Keratinocyte (primary cell): ENCODE measurements at regions not wholly inside any gene's neighbourhood (a gene's known extent, or its start where the extent isn't known, plus 50 kb on each side); places are given as distances from the start of the nearest gene placed in this dataset.
A peak's percentile ranks its signal among the peaks of the same experiment; 100 is the strongest.

Source experiments
- DNase-seq: peaks from one replicate; pipeline ENCODE4 v3.0.0-alpha.2; 2011; ENCODE audit warnings: low read depth, missing footprints, low spot score
- FAIRE-seq: peaks from 2 replicates; lab custom pipeline; 2011; peaks lifted over from hg19 to GRCh38; lab: Jason Lieb, UNC
- H2AFZ ChIP-seq: 2 replicates; pipeline ENCODE4 v1.6.0; 2012; ENCODE audit warnings: low read length, control low read depth, inconsistent platforms; ENCODE audit not compliant: control insufficient read depth
- H3K27ac ChIP-seq: 2 replicates; pipeline ENCODE4 v1.5.1; 2011; ENCODE audit warnings: low read length; ENCODE audit not compliant: control insufficient read depth, insufficient read depth
- H3K27me3 ChIP-seq: 3 replicates; pipeline ENCODE4 v1.6.0; 2011; ENCODE audit warnings: low read length; ENCODE audit not compliant: control insufficient read depth, insufficient read depth; ENCODE audit errors: extremely low read depth
- H3K36me3 ChIP-seq, 2 experiments: 2 replicates in 1 of 2; 3 replicates in 1 of 2; pipeline ENCODE4 v1.5.1; 2011; ENCODE audit warnings: low read length in 2 of 2, mild to moderate bottlenecking in 1 of 2; ENCODE audit not compliant: control insufficient read depth in 2 of 2, insufficient read depth in 2 of 2; ENCODE audit errors: extremely low read depth in 1 of 2
- H3K4me1 ChIP-seq: 3 replicates; pipeline ENCODE4 v1.5.1; 2011; ENCODE audit warnings: low read length; ENCODE audit not compliant: control insufficient read depth, insufficient read depth; ENCODE audit errors: extremely low read depth
- H3K4me2 ChIP-seq: 3 replicates; pipeline ENCODE4 v1.6.0; 2011; ENCODE audit warnings: low read depth, low read length; ENCODE audit not compliant: control insufficient read depth, insufficient read depth; ENCODE audit errors: extremely low read depth
- H3K4me3 ChIP-seq, 3 experiments: fragments of 200-600 bp in 1 of 3; sonication (generic) in 1 of 3; 2 replicates in 2 of 3; 3 replicates in 1 of 3; pipeline ENCODE4 v1.5.1; 2011 to 2016; ENCODE audit warnings: low read length in 3 of 3, mild to moderate bottlenecking in 3 of 3, control low read depth in 2 of 3, inconsistent platforms in 1 of 3, low read depth in 1 of 3, mixed read lengths in 1 of 3, mixed run types in 1 of 3, moderate library complexity in 1 of 3; ENCODE audit not compliant: control insufficient read depth in 2 of 3, insufficient read depth in 2 of 3; ENCODE audit errors: extremely low read depth in 1 of 3
- H3K79me2 ChIP-seq: 2 replicates; pipeline ENCODE4 v1.6.0; 2012; ENCODE audit warnings: low read length; ENCODE audit not compliant: control insufficient read depth, insufficient read depth
- H3K9ac ChIP-seq: 3 replicates; pipeline ENCODE4 v1.6.0; 2011; ENCODE audit warnings: low read length; ENCODE audit not compliant: control insufficient read depth, insufficient read depth; ENCODE audit errors: extremely low read depth
- H3K9me1 ChIP-seq: 3 replicates; pipeline ENCODE4 v1.6.0; 2011; ENCODE audit warnings: low read length; ENCODE audit not compliant: control insufficient read depth, insufficient read depth; ENCODE audit errors: extremely low read depth
- H3K9me3 ChIP-seq: 2 replicates; pipeline ENCODE4 v1.5.1; 2012; ENCODE audit warnings: low read depth, low read length; ENCODE audit not compliant: control insufficient read depth
- H4K20me1 ChIP-seq: 3 replicates; pipeline ENCODE4 v1.6.0; 2011; ENCODE audit warnings: low read length; ENCODE audit not compliant: control insufficient read depth, insufficient read depth; ENCODE audit errors: extremely low read depth
- EZH2 ChIP-seq: IDR thresholded peaks from one replicate; pipeline ENCODE4 v1.6.1; 2012; ENCODE audit warnings: inconsistent platforms, mild to moderate bottlenecking, low read length, moderate library complexity
- dilution Hi-C: fragments of 300-500 bp; cut with MboI; formaldehyde crosslinking; loops from one replicate; pipeline ENCODE4 v1.7.0; 2020; ENCODE audit warnings: low sequenced_read_pairs; ENCODE audit not compliant: extremely low pct_ligation_motif_present
- TF ChIP-seq, protein P1 (sequence below), 3 experiments: IDR thresholded peaks in 1 of 3; conservative IDR thresholded peaks in 1 of 3; optimal IDR thresholded peaks in 1 of 3; 2 replicates in 2 of 3; 3 replicates in 1 of 3; pipeline versions ENCODE3 to v1.5.1; 2011; ENCODE audit warnings: low read length in 3 of 3, mild to moderate bottlenecking in 3 of 3, moderate library complexity in 2 of 3, control low read depth in 1 of 3, inconsistent platforms in 1 of 3; ENCODE audit not compliant: insufficient read depth in 2 of 3; ENCODE audit errors: extremely low read depth in 1 of 3

DNA sequence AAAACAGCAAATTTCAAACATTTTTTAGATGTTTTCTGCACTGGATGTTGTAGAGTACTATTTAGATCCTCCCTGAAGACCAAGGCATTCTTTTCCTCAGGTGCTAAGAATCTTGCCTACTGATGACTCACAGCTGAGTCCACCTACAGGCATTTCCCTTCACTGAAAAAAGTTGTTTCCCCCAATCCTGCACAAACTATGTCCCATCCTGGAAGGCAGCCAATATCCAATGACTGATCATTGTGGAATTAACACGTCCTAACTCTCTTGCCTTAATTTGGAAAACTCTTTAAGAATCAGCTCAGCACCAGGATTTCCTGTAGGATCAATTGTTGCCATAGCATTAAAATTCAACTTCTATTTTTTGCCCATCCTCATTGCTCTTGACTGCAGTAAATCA is 268.4 kb upstream of the IRAK1BP1 start:
- Histone ChIP-seq H4K20me1 (no peaks in the 10 kb centered on the region), H3K27ac (peak overlapping the region; percentile 50), H3K4me2 (peak overlapping the region; percentile 11), H3K4me1 (peaks cover 24% of the 10 kb centered on the region), H3K9ac (no peak overlapping the region), H3K4me3 (no peak overlapping the region), H3K9me1 (no peaks in the 10 kb centered on the region), H3K79me2 (no peaks in the 10 kb centered on the region), H2AFZ (no peak overlapping the region), H3K9me3 (peaks cover 4% of the 10 kb centered on the region), H3K27me3 (no peaks in the 10 kb centered on the region), H3K36me3 (no peaks in the 10 kb centered on the region)
- no peak for TF ChIP-seq EZH2
- TF ChIP-seq, protein P1, sequence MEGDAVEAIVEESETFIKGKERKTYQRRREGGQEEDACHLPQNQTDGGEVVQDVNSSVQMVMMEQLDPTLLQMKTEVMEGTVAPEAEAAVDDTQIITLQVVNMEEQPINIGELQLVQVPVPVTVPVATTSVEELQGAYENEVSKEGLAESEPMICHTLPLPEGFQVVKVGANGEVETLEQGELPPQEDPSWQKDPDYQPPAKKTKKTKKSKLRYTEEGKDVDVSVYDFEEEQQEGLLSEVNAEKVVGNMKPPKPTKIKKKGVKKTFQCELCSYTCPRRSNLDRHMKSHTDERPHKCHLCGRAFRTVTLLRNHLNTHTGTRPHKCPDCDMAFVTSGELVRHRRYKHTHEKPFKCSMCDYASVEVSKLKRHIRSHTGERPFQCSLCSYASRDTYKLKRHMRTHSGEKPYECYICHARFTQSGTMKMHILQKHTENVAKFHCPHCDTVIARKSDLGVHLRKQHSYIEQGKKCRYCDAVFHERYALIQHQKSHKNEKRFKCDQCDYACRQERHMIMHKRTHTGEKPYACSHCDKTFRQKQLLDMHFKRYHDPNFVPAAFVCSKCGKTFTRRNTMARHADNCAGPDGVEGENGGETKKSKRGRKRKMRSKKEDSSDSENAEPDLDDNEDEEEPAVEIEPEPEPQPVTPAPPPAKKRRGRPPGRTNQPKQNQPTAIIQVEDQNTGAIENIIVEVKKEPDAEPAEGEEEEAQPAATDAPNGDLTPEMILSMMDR (optimal IDR thresholded peaks at IDR 0.05 in 1 of 3, IDR thresholded peaks at IDR 0.05 in 1 of 3, conservative IDR thresholded peaks at IDR 0.05 in 1 of 3; ENCODE audit: extremely low read depth in 1 of 3, insufficient read depth in 2 of 3, low read length in 3 of 3) = no peak
- dilution Hi-C loops = no loop called here
- DNase-seq (peak; percentile 97), FAIRE-seq (peak; percentile 99)

DNA sequence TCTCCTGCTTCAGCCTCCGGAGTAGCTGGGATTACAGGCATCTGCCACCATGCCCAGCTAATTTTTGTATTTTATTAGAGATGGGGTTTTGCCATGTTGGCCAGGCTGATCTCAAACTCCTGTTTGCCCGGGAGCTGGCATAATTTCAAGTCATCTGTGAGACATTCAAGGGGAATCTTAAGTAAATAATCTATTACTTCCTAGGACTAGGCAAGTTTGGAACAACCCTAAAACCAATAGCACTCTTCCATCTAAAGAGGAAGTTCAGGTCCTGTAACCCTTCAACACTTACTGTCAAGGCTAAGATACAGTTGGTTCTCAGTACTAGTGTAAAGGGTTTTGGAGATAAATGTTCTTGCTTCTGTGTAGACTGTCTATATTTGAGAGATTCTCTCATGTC is 267.8 kb upstream of the IRAK1BP1 start:
- Histone ChIP-seq H3K9me3 (peaks cover 4% of the 10 kb centered on the region), H3K27me3 (no peaks in the 10 kb centered on the region), H3K4me3 (no peak overlapping the region), H3K4me1 (peaks cover 23% of the 10 kb centered on the region), H3K79me2 (no peaks in the 10 kb centered on the region), H3K9ac (no peak overlapping the region), H3K36me3 (no peaks in the 10 kb centered on the region), H2AFZ (peak overlapping the region; percentile 39), H3K9me1 (no peaks in the 10 kb centered on the region), H3K4me2 (no peak overlapping the region), H3K27ac (peak overlapping the region; percentile 3), H4K20me1 (no peaks in the 10 kb centered on the region)
- peak; percentile 72 for FAIRE-seq
- no peak for TF ChIP-seq EZH2
- TF ChIP-seq, protein P1 (optimal IDR thresholded peaks at IDR 0.05 in 1 of 3, IDR thresholded peaks at IDR 0.05 in 1 of 3, conservative IDR thresholded peaks at IDR 0.05 in 1 of 3; ENCODE audit: extremely low read depth in 1 of 3, insufficient read depth in 2 of 3, low read length in 3 of 3) = no peak
- DNase-seq = peak; percentile 38
- dilution Hi-C loops = no loop called here
